ENCODE measurements at regions not wholly inside any gene's neighbourhood (a gene's known extent, or its start where the extent isn't known, plus 50 kb on each side); places are given as distances from the start of the nearest gene placed in this dataset.

DNA sequence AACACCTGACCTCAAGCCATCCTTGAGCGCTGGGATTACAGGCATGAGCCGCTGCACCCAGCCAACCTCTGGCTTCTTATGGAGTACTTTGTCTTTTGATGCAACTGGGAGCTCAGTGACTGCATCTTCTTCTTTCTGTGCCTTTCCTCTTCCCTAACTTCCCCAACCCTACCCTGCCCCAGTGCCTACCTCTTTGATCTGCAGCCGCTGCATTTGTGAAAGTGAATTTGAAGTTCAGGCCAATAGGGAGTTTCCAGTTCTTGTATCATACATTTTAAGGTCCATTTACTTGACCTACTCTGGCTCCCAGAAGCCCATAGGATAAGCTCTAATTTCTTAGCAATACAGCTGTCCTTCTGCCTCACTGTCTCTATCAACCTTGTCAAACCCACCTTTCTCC, 52.2 kb downstream of the KCNC4 start:
- TF ChIP-seq CBFB (CRISPR knock-in tag; IDR thresholded peaks at IDR 0.05; ENCODE audit: low read depth), result no peak
- no peak for TF ChIP-seq CTCF (IDR thresholded peaks at IDR 0.05)

Data from WTC11 (cell line).